ENCODE measurements at regions not wholly inside any gene's neighbourhood (a gene's known extent, or its start where the extent isn't known, plus 50 kb on each side); places are given as distances from the start of the nearest gene placed in this dataset.

DNA sequence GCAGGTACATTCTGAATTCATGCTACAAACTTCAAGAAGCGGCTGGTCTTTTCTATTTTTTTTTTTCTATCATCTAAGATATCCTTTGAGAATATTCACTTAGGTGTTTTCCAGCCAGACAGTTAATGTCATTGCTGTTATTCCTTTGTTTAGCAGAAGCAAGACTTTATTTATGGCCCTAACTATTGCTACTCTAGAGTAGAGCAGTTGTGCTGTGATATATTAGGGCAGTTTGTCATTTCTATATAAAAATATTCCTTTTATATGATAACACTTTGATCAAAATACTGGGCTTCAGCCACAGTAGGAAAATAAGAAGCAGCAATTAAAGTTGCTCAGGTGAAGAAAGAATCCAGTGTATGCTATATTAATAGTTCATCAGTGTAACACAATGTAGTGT lies 959.3 kb downstream of the NCAM2 start:
- no peak for TF ChIP-seq CTCF (IDR thresholded peaks at IDR 0.05)
- no peak for TF ChIP-seq ZFX (IDR thresholded peaks at IDR 0.05; ENCODE audit: borderline replicate concordance)

All from 22Rv1 (cell line).